ENCODE measurements at regions not wholly inside any gene's neighbourhood (a gene's known extent, or its start where the extent isn't known, plus 50 kb on each side); places are given as distances from the start of the nearest gene placed in this dataset.

DNA sequence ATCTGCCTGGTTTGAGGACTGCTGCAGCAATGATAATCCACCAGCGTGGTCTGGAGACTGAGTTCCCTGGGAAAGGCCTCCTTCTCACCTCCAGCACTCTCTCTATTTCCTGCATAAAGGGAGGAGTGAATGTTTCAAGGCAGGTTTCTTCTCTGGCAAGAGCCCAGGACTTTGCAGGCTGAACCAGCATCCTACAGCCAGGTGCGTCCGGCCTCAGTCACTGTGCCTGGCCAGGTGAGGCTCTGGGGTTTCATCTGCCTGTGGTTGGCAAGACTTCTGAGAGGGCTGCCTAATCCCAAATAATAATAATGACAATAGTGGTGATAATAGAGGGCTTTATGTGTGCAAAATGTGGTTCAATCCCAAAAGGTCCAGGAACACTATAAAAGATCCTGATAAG is 269.0 kb upstream of the TBC1D5 start:
- Histone ChIP-seq H3K4me1 (ENCODE audit: insufficient read depth, low read length) (no peaks in the 10 kb centered on the region), H3K27me3 (ENCODE audit: insufficient read depth, low read length) (no peaks in the 10 kb centered on the region), H3K4me2 (ENCODE audit: low read length) (no peak overlapping the region), H2AFZ (ENCODE audit: low read depth, low read length) (no peak overlapping the region), H3K9ac (ENCODE audit: low read length) (no peak overlapping the region), H3K79me2 (ENCODE audit: insufficient read depth, low read length) (no peaks in the 10 kb centered on the region), H4K20me1 (ENCODE audit: insufficient read depth, low read length) (no peaks in the 10 kb centered on the region), H3K27ac (ENCODE audit: low read depth, low read length) (no peak overlapping the region), H3K9me3 (ENCODE audit: insufficient read depth, low read depth, low read length) (no peaks in the 10 kb centered on the region), H3K36me3 (ENCODE audit: insufficient read depth, low read length) (no peaks in the 10 kb centered on the region), H3K4me3 (ENCODE audit: insufficient read depth, low read depth, low read length) (no peak overlapping the region)
- TF ChIP-seq EZH2 (IDR thresholded peaks at IDR 0.05; ENCODE audit: insufficient read depth, low read length) (no peak), CTCF (IDR thresholded peaks at IDR 0.05; ENCODE audit: insufficient read depth, low read depth, low read length) (no peak)
- Mint-ChIP-seq H3K9me3 (ENCODE audit: unreplicated experiment) (no peaks in the 10 kb centered on the region), H3K4me3 (ENCODE audit: unreplicated experiment) (no peak overlapping the region), H3K27me3 (ENCODE audit: low read depth, unreplicated experiment) (peaks cover 3% of the 10 kb centered on the region), H3K4me1 (ENCODE audit: low read depth, unreplicated experiment) (peaks cover 3% of the 10 kb centered on the region), H3K36me3 (ENCODE audit: low read depth, unreplicated experiment) (no peaks in the 10 kb centered on the region), H3K27ac (ENCODE audit: unreplicated experiment) (no peak overlapping the region)
- FAIRE-seq (no peak), DNase-seq (ENCODE audit: low read depth) (no peak)

- H3K27ac Mint-ChIP-seq (ENCODE audit: unreplicated experiment) = no peak overlapping the region
- no peaks in the 10 kb centered on the region for H3K36me3 Mint-ChIP-seq (ENCODE audit: low read depth, unreplicated experiment)
- peaks cover 3% of the 10 kb centered on the region for H3K27me3 Mint-ChIP-seq (ENCODE audit: low read depth, unreplicated experiment)
Observed at GRCh38 chr3:18010001-18010400, 267.6 kb upstream of the TBC1D5 start.

More at GRCh38 chr3:18010001-18010400, 267.6 kb upstream of the TBC1D5 start:
- Histone ChIP-seq H3K27me3 (ENCODE audit: insufficient read depth, low read length) (no peaks in the 10 kb centered on the region), H3K9ac (ENCODE audit: low read length) (no peak overlapping the region), H2AFZ (ENCODE audit: low read depth, low read length) (no peak overlapping the region), H3K9me3 (ENCODE audit: insufficient read depth, low read depth, low read length) (no peaks in the 10 kb centered on the region), H4K20me1 (ENCODE audit: insufficient read depth, low read length) (no peaks in the 10 kb centered on the region), H3K27ac (ENCODE audit: low read depth, low read length) (no peak overlapping the region), H3K36me3 (ENCODE audit: insufficient read depth, low read length) (no peaks in the 10 kb centered on the region), H3K79me2 (ENCODE audit: insufficient read depth, low read length) (no peaks in the 10 kb centered on the region), H3K4me3 (ENCODE audit: insufficient read depth, low read depth, low read length) (no peak overlapping the region), H3K4me1 (ENCODE audit: insufficient read depth, low read length) (no peaks in the 10 kb centered on the region), H3K4me2 (ENCODE audit: low read length) (no peak overlapping the region)
- DNase-seq (ENCODE audit: low read depth) (peak; percentile 11), FAIRE-seq (no peak)
- H3K4me1 Mint-ChIP-seq (ENCODE audit: low read depth, unreplicated experiment) = peaks cover 3% of the 10 kb centered on the region
- no peak for TF ChIP-seq CTCF (IDR thresholded peaks at IDR 0.05; ENCODE audit: insufficient read depth, low read depth, low read length)
- no peak for TF ChIP-seq EZH2 (IDR thresholded peaks at IDR 0.05; ENCODE audit: insufficient read depth, low read length)
- no peak overlapping the region for H3K4me3 Mint-ChIP-seq (ENCODE audit: unreplicated experiment)
- peaks cover 5% of the 10 kb centered on the region for H3K9me3 Mint-ChIP-seq (ENCODE audit: unreplicated experiment)

All from astrocyte (in vitro differentiated cells and primary cell).